DOHH2 (cell line): ENCODE measurements at regions not wholly inside any gene's neighbourhood (a gene's known extent, or its start where the extent isn't known, plus 50 kb on each side); places are given as distances from the start of the nearest gene placed in this dataset.

Source experiments
- H3F3A ChIP-seq: fragments of 200-600 bp; sonication (generic), shearing (Covaris generic); 2 replicates; pipeline ENCODE4 v1.6.0; 2016; ENCODE audit warnings: antibody characterized with exemption, mild to moderate bottlenecking; ENCODE audit not compliant: control insufficient read depth, insufficient read depth
- H3K27ac ChIP-seq: fragments of 200-600 bp; sonication (generic); 2 replicates; pipeline ENCODE4 v1.5.1; 2014; ENCODE audit warnings: low read depth, mild to moderate bottlenecking, low read length, moderate library complexity
- H3K27me3 ChIP-seq: fragments of 200-600 bp; sonication (generic); 2 replicates; pipeline ENCODE4 v1.6.1; 2014; ENCODE audit warnings: mild to moderate bottlenecking, low read length, mixed read lengths; ENCODE audit not compliant: control insufficient read depth
- H3K36me3 ChIP-seq: fragments of 200-600 bp; sonication (generic); 2 replicates; pipeline ENCODE4 v1.6.1; 2014; ENCODE audit warnings: mild to moderate bottlenecking, low read length, moderate library complexity, mixed read lengths; ENCODE audit not compliant: control insufficient read depth
- H3K4me1 ChIP-seq: fragments of 200-600 bp; sonication (generic); 2 replicates; pipeline ENCODE4 v1.6.1; 2014; ENCODE audit warnings: mild to moderate bottlenecking, low read length, mixed read lengths; ENCODE audit not compliant: control insufficient read depth
- H3K4me2 ChIP-seq: fragments of 200-600 bp; sonication (generic); 2 replicates; pipeline ENCODE4 v1.6.0; 2014; ENCODE audit warnings: mild to moderate bottlenecking, low read length, moderate library complexity
- H3K4me3 ChIP-seq: fragments of 200-600 bp; sonication (generic); 2 replicates; pipeline ENCODE4 v1.5.1; 2014; ENCODE audit warnings: mild to moderate bottlenecking, low read length, mixed read lengths
- H3K79me2 ChIP-seq: fragments of 200-600 bp; sonication (generic); 2 replicates; pipeline ENCODE4 v1.6.1; 2014; ENCODE audit warnings: mild to moderate bottlenecking, low read length, mixed read lengths; ENCODE audit not compliant: control insufficient read depth
- H3K9me2 ChIP-seq: fragments of 200-600 bp; sonication (generic); replicated peaks from 2 replicates; pipeline ENCODE4 v1.6.1; 2014; ENCODE audit warnings: mild to moderate bottlenecking, low read length, mixed read lengths; ENCODE audit not compliant: control insufficient read depth
- H3K9me3 ChIP-seq: fragments of 200-600 bp; sonication (generic); 2 replicates; pipeline ENCODE4 v1.6.1; 2014; ENCODE audit warnings: antibody characterized with exemption, low read length, mixed read lengths; ENCODE audit not compliant: control insufficient read depth, insufficient read depth
- H4K20me1 ChIP-seq: fragments of 200-600 bp; sonication (generic); 2 replicates; pipeline ENCODE4 v1.6.0; 2014; ENCODE audit warnings: low read depth, mild to moderate bottlenecking, antibody characterized with exemption, low read length, moderate library complexity; ENCODE audit not compliant: control insufficient read depth, insufficient read depth
- CTCF ChIP-seq: fragments of 200-600 bp; sonication (generic); IDR thresholded peaks from one replicate; pipeline ENCODE4 v1.5.1; 2014; ENCODE audit warnings: antibody characterized with exemption, mild to moderate bottlenecking, low read depth, low read length; ENCODE audit not compliant: poor library complexity, severe bottlenecking
- EZH2phosphoT487 ChIP-seq: fragments of 200-600 bp; sonication (generic); IDR thresholded peaks from 2 replicates; pipeline ENCODE4 v1.6.1; 2017; ENCODE audit warnings: borderline replicate concordance, mild to moderate bottlenecking, antibody characterized with exemption, low read length, moderate library complexity, mixed read lengths

- Histone ChIP-seq H3K27ac (no peak overlapping the region), H3K36me3 (no peaks in the 10 kb centered on the region), H3K4me2 (no peak overlapping the region), H3F3A (no peaks in the 10 kb centered on the region), H3K4me1 (no peaks in the 10 kb centered on the region), H3K9me3 (peaks cover 4% of the 10 kb centered on the region; the same call in 1 of the 2 replicates), H3K4me3 (no peak overlapping the region), H4K20me1 (no peaks in the 10 kb centered on the region), H3K27me3 (no peaks in the 10 kb centered on the region), H3K9me2 (no peaks in the 10 kb centered on the region), H3K79me2 (no peaks in the 10 kb centered on the region)
- TF ChIP-seq EZH2phosphoT487: no peak
Observed at GRCh38 chr4:145427991-145428390, 53.7 kb upstream of the SMAD1 start.

GRCh38 chr4:145427221-145427620 lies 54.4 kb upstream of the SMAD1 start:
- Histone ChIP-seq H4K20me1 (no peaks in the 10 kb centered on the region), H3K79me2 (no peaks in the 10 kb centered on the region), H3F3A (no peaks in the 10 kb centered on the region), H3K4me2 (no peak overlapping the region), H3K4me1 (no peaks in the 10 kb centered on the region), H3K27ac (no peak overlapping the region), H3K36me3 (no peaks in the 10 kb centered on the region), H3K9me2 (no peaks in the 10 kb centered on the region), H3K4me3 (no peak overlapping the region), H3K27me3 (no peaks in the 10 kb centered on the region), H3K9me3 (peaks cover 4% of the 10 kb centered on the region; the same call in 1 of the 2 replicates)
- TF ChIP-seq EZH2phosphoT487 (no peak), CTCF (no peak)

GRCh38 chr4:145423017-145423708 lies 58.5 kb upstream of the SMAD1 start:
- H3K4me1 ChIP-seq: no peaks in the 10 kb centered on the region
- H3K36me3 ChIP-seq: no peaks in the 10 kb centered on the region
- H3K9me3 ChIP-seq: peaks cover 4% of the 10 kb centered on the region; the same call in 1 of the 2 replicates
- no peaks in the 10 kb centered on the region for H4K20me1 ChIP-seq
- TF ChIP-seq EZH2phosphoT487: no peak
- TF ChIP-seq CTCF: no peak
- H3K9me2 ChIP-seq: no peaks in the 10 kb centered on the region
- H3K4me3 ChIP-seq: no peak overlapping the region
- no peaks in the 10 kb centered on the region for H3K79me2 ChIP-seq
- H3F3A ChIP-seq: no peaks in the 10 kb centered on the region
- no peak overlapping the region for H3K27ac ChIP-seq
- H3K4me2 ChIP-seq: no peak overlapping the region
- H3K27me3 ChIP-seq: no peaks in the 10 kb centered on the region

- peaks cover 4% of the 10 kb centered on the region; the same call in 1 of the 2 replicates for H3K9me3 ChIP-seq
- H3K27ac ChIP-seq: no peak overlapping the region
- no peaks in the 10 kb centered on the region for H3K27me3 ChIP-seq
- no peaks in the 10 kb centered on the region for H3K9me2 ChIP-seq
- H3K36me3 ChIP-seq: no peaks in the 10 kb centered on the region
- TF ChIP-seq EZH2phosphoT487: no peak
- TF ChIP-seq CTCF: no peak
- H3K4me2 ChIP-seq: no peak overlapping the region
- no peak overlapping the region for H3K4me3 ChIP-seq
- no peaks in the 10 kb centered on the region for H3K4me1 ChIP-seq
- H3K79me2 ChIP-seq: no peaks in the 10 kb centered on the region
- no peaks in the 10 kb centered on the region for H3F3A ChIP-seq
- no peaks in the 10 kb centered on the region for H4K20me1 ChIP-seq
Observed at GRCh38 chr4:145420595-145421214, 60.9 kb upstream of the SMAD1 start.
